H1 (cell line): ENCODE measurements at regions not wholly inside any gene's neighbourhood (a gene's known extent, or its start where the extent isn't known, plus 50 kb on each side); places are given as distances from the start of the nearest gene placed in this dataset.

Source experiments
- CTCF ChIP-seq, 3 experiments: IDR thresholded peaks; 1 replicate in 2 of 3; 2 replicates in 1 of 3; pipeline versions ENCODE4 v1.5.1 to v1.6.1; 2011; ENCODE audit warnings: low read length in 3 of 3, mild to moderate bottlenecking in 3 of 3, inconsistent platforms in 2 of 3, low read depth in 1 of 3, moderate library complexity in 1 of 3; ENCODE audit not compliant: insufficient read depth in 1 of 3; ENCODE audit errors: control extremely low read depth in 1 of 3
- POLR2A ChIP-seq, 2 experiments: IDR thresholded peaks; 1 replicate in 1 of 2; 2 replicates in 1 of 2; pipeline ENCODE4 v1.6.1; 2011; ENCODE audit warnings: low read depth in 2 of 2, low read length in 2 of 2, mild to moderate bottlenecking in 2 of 2; ENCODE audit errors: control extremely low read depth in 1 of 2
- SP1 ChIP-seq: IDR thresholded peaks from 2 replicates; pipeline ENCODE4 v1.6.1; 2011; ENCODE audit warnings: low read depth, low read length

- TF ChIP-seq POLR2A (IDR thresholded peaks at IDR 0.05; ENCODE audit: control extremely low read depth in 1 of 2, low read depth in 2 of 2, low read length in 2 of 2) (no peak), CTCF (IDR thresholded peaks at IDR 0.05; ENCODE audit: control extremely low read depth in 1 of 3, insufficient read depth in 1 of 3, low read depth in 1 of 3, low read length in 3 of 3) (no peak), SP1 (no peak)
These were observed 137.9 kb upstream of the DACH1 start for GRCh38 chr13:72004784-72005374.
